Uterus (tissue), 2 donors: ENCODE measurements at regions not wholly inside any gene's neighbourhood (a gene's known extent, or its start where the extent isn't known, plus 50 kb on each side); places are given as distances from the start of the nearest gene placed in this dataset.

ENCODE experiments used
- POLR2A ChIP-seq, 2 donors: fragments of 450-650 bp; IDR thresholded peaks; one replicate each; pipeline ENCODE4 v1.6.1; 2016; ENCODE audit warnings: antibody characterized with exemption in 2 of 2, mild to moderate bottlenecking in 1 of 2, moderate library complexity in 1 of 2
- TF ChIP-seq, protein P1 (sequence below), 4 experiments: fragments of 200-600 bp in 2 of 4; fragments of 450-650 bp in 2 of 4; sonication (generic) in 2 of 4; IDR thresholded peaks; one replicate each; pipeline ENCODE4 v1.5.1; 2016 to 2019; ENCODE audit warnings: antibody characterized with exemption in 4 of 4, mild to moderate bottlenecking in 2 of 4, moderate library complexity in 1 of 4

DNA sequence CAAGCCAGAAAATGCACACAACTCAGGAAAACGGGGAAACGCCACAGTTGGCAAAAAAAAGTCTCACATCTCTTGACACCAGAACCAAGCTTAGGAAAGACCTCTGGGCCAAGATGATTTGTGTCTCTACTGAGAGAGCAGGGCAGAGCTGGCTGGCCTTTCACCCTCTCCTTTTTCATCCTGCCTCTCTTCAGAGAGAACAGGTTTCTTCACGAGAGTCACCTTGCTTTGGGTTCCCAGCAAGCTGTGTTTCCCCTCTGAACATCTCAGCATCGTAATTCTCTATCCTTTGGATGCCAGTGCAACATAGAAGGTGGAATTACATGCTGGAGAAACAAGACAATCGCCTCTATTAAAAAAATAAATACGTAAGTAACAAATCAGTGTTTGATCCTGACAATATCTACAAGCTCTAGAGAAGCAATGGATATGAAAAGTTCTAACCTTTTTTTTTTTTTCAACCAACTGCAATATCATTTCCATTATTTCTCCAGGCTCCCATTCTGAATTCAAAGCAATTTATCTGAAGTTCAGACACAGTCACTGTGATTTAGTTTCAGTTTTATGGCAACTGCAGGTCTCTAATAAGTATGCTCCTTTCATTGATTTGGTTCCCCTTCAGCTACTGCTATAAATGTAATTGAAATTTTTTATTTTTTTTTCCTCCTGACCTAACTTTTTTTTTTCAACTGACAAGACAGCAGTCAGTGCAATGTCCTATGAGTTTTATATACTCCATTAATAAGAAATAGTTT lies 708.6 kb downstream of the DTWD2 start:
- TF ChIP-seq, protein P1, sequence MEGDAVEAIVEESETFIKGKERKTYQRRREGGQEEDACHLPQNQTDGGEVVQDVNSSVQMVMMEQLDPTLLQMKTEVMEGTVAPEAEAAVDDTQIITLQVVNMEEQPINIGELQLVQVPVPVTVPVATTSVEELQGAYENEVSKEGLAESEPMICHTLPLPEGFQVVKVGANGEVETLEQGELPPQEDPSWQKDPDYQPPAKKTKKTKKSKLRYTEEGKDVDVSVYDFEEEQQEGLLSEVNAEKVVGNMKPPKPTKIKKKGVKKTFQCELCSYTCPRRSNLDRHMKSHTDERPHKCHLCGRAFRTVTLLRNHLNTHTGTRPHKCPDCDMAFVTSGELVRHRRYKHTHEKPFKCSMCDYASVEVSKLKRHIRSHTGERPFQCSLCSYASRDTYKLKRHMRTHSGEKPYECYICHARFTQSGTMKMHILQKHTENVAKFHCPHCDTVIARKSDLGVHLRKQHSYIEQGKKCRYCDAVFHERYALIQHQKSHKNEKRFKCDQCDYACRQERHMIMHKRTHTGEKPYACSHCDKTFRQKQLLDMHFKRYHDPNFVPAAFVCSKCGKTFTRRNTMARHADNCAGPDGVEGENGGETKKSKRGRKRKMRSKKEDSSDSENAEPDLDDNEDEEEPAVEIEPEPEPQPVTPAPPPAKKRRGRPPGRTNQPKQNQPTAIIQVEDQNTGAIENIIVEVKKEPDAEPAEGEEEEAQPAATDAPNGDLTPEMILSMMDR (IDR thresholded peaks at IDR 0.05) = no peak
- no peak for TF ChIP-seq POLR2A (IDR thresholded peaks at IDR 0.05)
